GM19239 (cell line): ENCODE measurements at regions not wholly inside any gene's neighbourhood (a gene's known extent, or its start where the extent isn't known, plus 50 kb on each side); places are given as distances from the start of the nearest gene placed in this dataset.
"Not testable (repeated sequence)": the region's sequence is repeated elsewhere in the genome, so short reads cannot be mapped to it uniquely, and the experiment has no call there.

Experiments used
- DNase-seq: peaks from one replicate; pipeline ENCODE4 v3.0.0; 2011; ENCODE audit warnings: low spot score; ENCODE audit not compliant: insufficient read length
- FAIRE-seq: peaks from 2 replicates; lab custom pipeline; 2011; peaks lifted over from hg19 to GRCh38; lab: Jason Lieb, UNC

GRCh38 chr12:5160827-5161226 lies 117.1 kb downstream of the KCNA5 start:
- DNase-seq (no peak), FAIRE-seq (no peak)

- no peak for FAIRE-seq
Measured at GRCh38 chr12:5163661-5164060, 120.0 kb downstream of the KCNA5 start.

GRCh38 chr12:5165296-5165970 lies 121.8 kb downstream of the KCNA5 start:
- DNase-seq (no peak), FAIRE-seq (no peak)

More at GRCh38 chr12:5163661-5164060, 120.0 kb downstream of the KCNA5 start:
- DNase-seq = no peak

GRCh38 chr12:5166976-5167375 lies 123.3 kb downstream of the KCNA5 start:
- no peak for FAIRE-seq
- DNase-seq = no peak

- DNase-seq = no peak
- FAIRE-seq = no peak
Measured at GRCh38 chr12:5168148-5168547, 124.5 kb downstream of the KCNA5 start.

GRCh38 chr12:5170844-5171243 lies 127.2 kb downstream of the KCNA5 start:
- DNase-seq (no peak), FAIRE-seq (no peak)

GRCh38 chr12:5171701-5172100 lies 128.0 kb downstream of the KCNA5 start:
- no peak for DNase-seq
- no peak for FAIRE-seq

GRCh38 chr12:5172886-5173285 lies 129.2 kb downstream of the KCNA5 start:
- FAIRE-seq (no peak), DNase-seq (no peak)

- DNase-seq (no peak), FAIRE-seq (no peak)
Measured at GRCh38 chr12:5173511-5174011, 129.9 kb downstream of the KCNA5 start.

- FAIRE-seq, DNase-seq: not testable (repeated sequence)
Measured at GRCh38 chr12:5175415-5175814, 131.7 kb downstream of the KCNA5 start.

- FAIRE-seq = no peak
- DNase-seq = no peak
Measured at GRCh38 chr12:5176036-5176435, 132.4 kb downstream of the KCNA5 start.

- no peak for FAIRE-seq
- no peak for DNase-seq
Measured at GRCh38 chr12:5177096-5177495, 133.4 kb downstream of the KCNA5 start.

- DNase-seq (no peak), FAIRE-seq (no peak)
Measured at GRCh38 chr12:5177731-5178130, 134.1 kb downstream of the KCNA5 start.

- no peak for DNase-seq
- no peak for FAIRE-seq
Measured at GRCh38 chr12:5178571-5178970, 134.9 kb downstream of the KCNA5 start.

- FAIRE-seq (no peak), DNase-seq (no peak)
Measured at GRCh38 chr12:5180496-5180895, 136.8 kb downstream of the KCNA5 start.

- FAIRE-seq = no peak
- DNase-seq = no peak
Measured at GRCh38 chr12:5184186-5184585, 140.5 kb downstream of the KCNA5 start.

- no peak for FAIRE-seq
Measured at GRCh38 chr12:5185435-5186069, 141.9 kb downstream of the KCNA5 start.

GRCh38 chr12:5186715-5187114 lies 143.0 kb downstream of the KCNA5 start:
- FAIRE-seq (no peak), DNase-seq (no peak)

More at GRCh38 chr12:5185435-5186069, 141.9 kb downstream of the KCNA5 start:
- no peak for DNase-seq

- DNase-seq (no peak), FAIRE-seq (no peak)
Measured at GRCh38 chr12:5187136-5187535, 143.5 kb downstream of the KCNA5 start.

- no peak for DNase-seq
- FAIRE-seq = no peak
Measured at GRCh38 chr12:5188472-5188871, 144.8 kb downstream of the KCNA5 start.

GRCh38 chr12:5189173-5189572 lies 145.5 kb downstream of the KCNA5 start:
- FAIRE-seq (no peak), DNase-seq (no peak)
